Skeletal muscle tissue (tissue), 3 donors: ENCODE measurements at regions not wholly inside any gene's neighbourhood (a gene's known extent, or its start where the extent isn't known, plus 50 kb on each side); places are given as distances from the start of the nearest gene placed in this dataset.

Experiments
- H3K27ac ChIP-seq: one replicate; pipeline ENCODE4 v1.7.0; 2013; ENCODE audit warnings: mild to moderate bottlenecking, low read depth, low read length, inconsistent platforms
- H3K27me3 ChIP-seq, 3 donors: one replicate each; pipeline ENCODE4 v1.7.0; 2013; ENCODE audit warnings: low read length in 3 of 3; ENCODE audit not compliant: control insufficient read depth in 3 of 3, insufficient read depth in 3 of 3
- H3K36me3 ChIP-seq, 3 donors: one replicate each; pipeline ENCODE4 v1.7.0; 2013; ENCODE audit warnings: low read length in 3 of 3; ENCODE audit not compliant: control insufficient read depth in 3 of 3, insufficient read depth in 3 of 3
- H3K4me1 ChIP-seq, 3 donors: one replicate each; pipeline ENCODE4 v1.7.0; 2013; ENCODE audit warnings: low read length in 3 of 3, mild to moderate bottlenecking in 3 of 3; ENCODE audit not compliant: control insufficient read depth in 3 of 3, insufficient read depth in 3 of 3
- H3K4me3 ChIP-seq, 3 donors: one replicate each; pipeline ENCODE4 v1.7.0; 2013; ENCODE audit warnings: low read length in 3 of 3
- H3K9ac ChIP-seq, 3 donors: one replicate each; pipeline ENCODE4 v1.7.0; 2013; ENCODE audit warnings: low read length in 3 of 3, mild to moderate bottlenecking in 3 of 3, moderate library complexity in 2 of 3, low read depth in 1 of 3
- H3K9me3 ChIP-seq, 3 donors: one replicate each; pipeline ENCODE4 v1.7.0; 2013; ENCODE audit warnings: low read length in 3 of 3; ENCODE audit not compliant: control insufficient read depth in 3 of 3
- donor health status: Osteomylitis.

- H3K4me3 ChIP-seq: peak overlapping the region in 1 of 3 donors; percentile 29
- peaks cover 4 to 5% (median 4%) of the 10 kb centered on the region in 3 donors for H3K4me1 ChIP-seq
- H3K27me3 ChIP-seq: no peaks in the 10 kb centered on the region
- peak overlapping the region; percentile 15 for H3K27ac ChIP-seq
- no peaks in the 10 kb centered on the region for H3K36me3 ChIP-seq
- H3K9ac ChIP-seq: peak overlapping the region in 1 of 3 donors; percentile 64
- H3K9me3 ChIP-seq: peaks cover 5 to 11% (median 9%) of the 10 kb centered on the region in 3 donors
Observed at GRCh38 chr6:150299873-150300485, 68.8 kb upstream of the IYD start.

GRCh38 chr6:150301846-150302519 is 66.8 kb upstream of the IYD start:
- Histone ChIP-seq H3K4me1 (peaks cover 4 to 5% (median 4%) of the 10 kb centered on the region in 3 donors), H3K4me3 (no peak overlapping the region), H3K27ac (no peak overlapping the region), H3K36me3 (no peaks in the 10 kb centered on the region), H3K9ac (peak overlapping the region in 1 of 3 donors; percentile 20), H3K27me3 (no peaks in the 10 kb centered on the region), H3K9me3 (peaks cover 5 to 9% (median 6%) of the 10 kb centered on the region in 3 donors)

GRCh38 chr6:150302520-150303176 is 66.2 kb upstream of the IYD start:
- Histone ChIP-seq H3K4me3 (no peak overlapping the region), H3K27me3 (no peaks in the 10 kb centered on the region), H3K36me3 (no peaks in the 10 kb centered on the region), H3K4me1 (peaks cover 4 to 5% (median 4%) of the 10 kb centered on the region in 3 donors), H3K9ac (peak overlapping the region in 1 of 3 donors; percentile 20), H3K27ac (no peak overlapping the region), H3K9me3 (peaks cover 1 to 3% (median 2%) of the 10 kb centered on the region in 3 donors)

- Histone ChIP-seq H3K4me1 (peaks cover 4 to 5% (median 4%) of the 10 kb centered on the region in 3 donors), H3K9me3 (no peaks in the 10 kb centered on the region), H3K27me3 (no peaks in the 10 kb centered on the region), H3K9ac (no peak overlapping the region), H3K27ac (no peak overlapping the region), H3K4me3 (no peak overlapping the region), H3K36me3 (no peaks in the 10 kb centered on the region)
Observed at GRCh38 chr6:150303256-150303655, 65.6 kb upstream of the IYD start.

GRCh38 chr6:150304429-150304828 is 64.4 kb upstream of the IYD start:
- Histone ChIP-seq H3K27ac (no peak overlapping the region), H3K4me3 (no peak overlapping the region), H3K4me1 (peaks cover 4 to 5% (median 4%) of the 10 kb centered on the region in 3 donors), H3K9ac (no peak overlapping the region), H3K27me3 (no peaks in the 10 kb centered on the region), H3K9me3 (no peaks in the 10 kb centered on the region), H3K36me3 (no peaks in the 10 kb centered on the region)

GRCh38 chr6:150306290-150306689 is 62.5 kb upstream of the IYD start:
- no peak overlapping the region for H3K27ac ChIP-seq
- H3K9me3 ChIP-seq: no peaks in the 10 kb centered on the region
- no peaks in the 10 kb centered on the region for H3K4me1 ChIP-seq

GRCh38 chr6:150307520-150307919 is 61.3 kb upstream of the IYD start:
- no peaks in the 10 kb centered on the region for H3K4me1 ChIP-seq

More at GRCh38 chr6:150306290-150306689, 62.5 kb upstream of the IYD start:
- Histone ChIP-seq H3K36me3 (no peaks in the 10 kb centered on the region), H3K4me3 (no peak overlapping the region), H3K9ac (no peak overlapping the region), H3K27me3 (no peaks in the 10 kb centered on the region)

GRCh38 chr6:150308812-150309645 is 59.8 kb upstream of the IYD start:
- Histone ChIP-seq H3K4me1 (no peaks in the 10 kb centered on the region), H3K27ac (no peak overlapping the region), H3K36me3 (no peaks in the 10 kb centered on the region), H3K9me3 (no peaks in the 10 kb centered on the region), H3K4me3 (no peak overlapping the region), H3K27me3 (no peaks in the 10 kb centered on the region), H3K9ac (no peak overlapping the region)

More at GRCh38 chr6:150307520-150307919, 61.3 kb upstream of the IYD start:
- Histone ChIP-seq H3K27ac (no peak overlapping the region), H3K4me3 (no peak overlapping the region), H3K9ac (no peak overlapping the region), H3K27me3 (no peaks in the 10 kb centered on the region), H3K36me3 (no peaks in the 10 kb centered on the region), H3K9me3 (no peaks in the 10 kb centered on the region)

GRCh38 chr6:150310539-150310938 is 58.3 kb upstream of the IYD start:
- Histone ChIP-seq H3K4me1 (peaks cover 0 to 8% (median 3%) of the 10 kb centered on the region in 3 donors), H3K27ac (no peak overlapping the region), H3K9ac (no peak overlapping the region), H3K9me3 (no peaks in the 10 kb centered on the region), H3K36me3 (no peaks in the 10 kb centered on the region), H3K27me3 (no peaks in the 10 kb centered on the region), H3K4me3 (no peak overlapping the region)
